ENCODE measurements at regions not wholly inside any gene's neighbourhood (a gene's known extent, or its start where the extent isn't known, plus 50 kb on each side); places are given as distances from the start of the nearest gene placed in this dataset.

GRCh38 chr4:89482926-89483595 is 175.5 kb upstream of the GPRIN3 start:
- TF ChIP-seq CTCF (IDR thresholded peaks at IDR 0.05; ENCODE audit: insufficient read depth, low read length) (no peak), REST (IDR thresholded peaks at IDR 0.05; ENCODE audit: insufficient replicate concordance, low read depth) (no peak), POLR2AphosphoS5 (IDR thresholded peaks at IDR 0.05; ENCODE audit: low read depth) (no peak)

Measured in HL-60 (cell line).